Smooth muscle cell (in vitro differentiated cells): ENCODE measurements at regions not wholly inside any gene's neighbourhood (a gene's known extent, or its start where the extent isn't known, plus 50 kb on each side); places are given as distances from the start of the nearest gene placed in this dataset.

Experiments
- DNase-seq: peaks from one replicate; lab custom pipeline; 2025; ENCODE audit not compliant: unreplicated experiment; lab: John Stamatoyannopoulos, UW
- H2AFZ ChIP-seq: fragments of 200-600 bp; sonication (generic); 2 replicates; pipeline ENCODE4 v1.6.0; 2016; ENCODE audit warnings: antibody characterized with exemption, low read depth, mild to moderate bottlenecking
- H3F3A ChIP-seq: fragments of 200-600 bp; sonication (generic); 2 replicates; pipeline ENCODE4 v1.6.0; 2017; ENCODE audit warnings: antibody characterized with exemption, low read depth
- H3K27ac ChIP-seq: fragments of 200-600 bp; sonication (generic); 2 replicates; pipeline ENCODE4 v1.5.1; 2016; ENCODE audit warnings: low read depth, mild to moderate bottlenecking
- H3K27me3 ChIP-seq: fragments of 200-600 bp; sonication (generic); 2 replicates; pipeline ENCODE4 v1.6.1; 2016; ENCODE audit warnings: low read depth, mild to moderate bottlenecking
- H3K36me3 ChIP-seq: fragments of 200-600 bp; sonication (generic); 2 replicates; pipeline ENCODE4 v1.5.1; 2016; ENCODE audit warnings: low read depth
- H3K4me1 ChIP-seq: fragments of 200-600 bp; sonication (generic); 2 replicates; pipeline ENCODE4 v1.5.1; 2016; ENCODE audit warnings: low read depth
- H3K4me2 ChIP-seq: fragments of 200-600 bp; sonication (generic); 2 replicates; pipeline ENCODE4 v1.6.0; 2016; ENCODE audit warnings: mild to moderate bottlenecking
- H3K4me3 ChIP-seq: fragments of 200-600 bp; sonication (generic); 2 replicates; pipeline ENCODE4 v1.5.1; 2016; ENCODE audit warnings: mild to moderate bottlenecking
- H3K79me2 ChIP-seq: fragments of 200-600 bp; sonication (generic); 2 replicates; pipeline ENCODE4 v1.6.0; 2016; ENCODE audit warnings: low read depth, mild to moderate bottlenecking
- H3K9ac ChIP-seq: fragments of 200-600 bp; sonication (generic); 2 replicates; pipeline ENCODE4 v1.6.0; 2016; ENCODE audit warnings: low read depth
- H3K9me3 ChIP-seq: fragments of 200-600 bp; sonication (generic); replicated peaks from 2 replicates; pipeline ENCODE4 v1.5.1; 2016; ENCODE audit warnings: low read depth
- H4K20me1 ChIP-seq: fragments of 200-600 bp; sonication (generic); 2 replicates; pipeline ENCODE4 v1.6.0; 2016; ENCODE audit warnings: low read depth
- CTCF ChIP-seq: fragments of 200-600 bp; sonication (generic); IDR thresholded peaks from 2 replicates; pipeline ENCODE4 v1.5.1; 2017; ENCODE audit warnings: borderline replicate concordance, mild to moderate bottlenecking, antibody characterized with exemption; ENCODE audit not compliant: insufficient read depth, poor library complexity, severe bottlenecking
- WGBS: methylation state at CpG from one replicate; pipeline ENCODE4 v1.1.7; 2016; ENCODE audit warnings: low lambda C conversion rate; 5-methylcytosine and 5-hydroxymethylcytosine counted together

- no peak overlapping the region for H2AFZ ChIP-seq
- H3K79me2 ChIP-seq: no peaks in the 10 kb centered on the region
- H3K27me3 ChIP-seq: no peaks in the 10 kb centered on the region
- no peak for TF ChIP-seq CTCF
- peak overlapping the region; percentile 12 for H3K4me2 ChIP-seq
- peaks cover 17% of the 10 kb centered on the region for H3F3A ChIP-seq
- H3K9me3 ChIP-seq: no peaks in the 10 kb centered on the region
- DNase-seq: no peak
- peak overlapping the region; percentile 73 for H3K27ac ChIP-seq
- no peak overlapping the region for H3K4me3 ChIP-seq
- no peaks in the 10 kb centered on the region for H3K36me3 ChIP-seq
- no peaks in the 10 kb centered on the region for H4K20me1 ChIP-seq
- peaks cover 16% of the 10 kb centered on the region for H3K4me1 ChIP-seq
- H3K9ac ChIP-seq: peak overlapping the region; percentile 26
- 8% methylated on average over 5 of the region's 5 CpGs for WGBS
Observed at GRCh38 chr2:224221455-224221913, 180.4 kb downstream of the FAM124B start.

GRCh38 chr2:224220586-224221255, 181.2 kb downstream of the FAM124B start:
- H3K79me2 ChIP-seq: no peaks in the 10 kb centered on the region
- H2AFZ ChIP-seq: peak overlapping the region; percentile 16
- peak overlapping the region; percentile 47 for H3K9ac ChIP-seq
- H3K36me3 ChIP-seq: no peaks in the 10 kb centered on the region
- H3K9me3 ChIP-seq: no peaks in the 10 kb centered on the region
- 66% methylated on average over 4 of the region's 4 CpGs for WGBS
- H3K4me3 ChIP-seq: no peak overlapping the region
- H3K4me2 ChIP-seq: peak overlapping the region; percentile 5
- no peak for TF ChIP-seq CTCF
- no peaks in the 10 kb centered on the region for H4K20me1 ChIP-seq
- no peak for DNase-seq
- peak overlapping the region; percentile 73 for H3K27ac ChIP-seq
- H3K4me1 ChIP-seq: peaks cover 16% of the 10 kb centered on the region
- H3F3A ChIP-seq: peaks cover 17% of the 10 kb centered on the region
- no peaks in the 10 kb centered on the region for H3K27me3 ChIP-seq

- H3K9ac ChIP-seq: no peak overlapping the region
- H3K27me3 ChIP-seq: no peaks in the 10 kb centered on the region
- DNase-seq: no peak
- no peaks in the 10 kb centered on the region for H3K36me3 ChIP-seq
- no peaks in the 10 kb centered on the region for H4K20me1 ChIP-seq
- H3K4me3 ChIP-seq: no peak overlapping the region
- H3K27ac ChIP-seq: no peak overlapping the region
- H3K4me2 ChIP-seq: no peak overlapping the region
- peaks cover 16% of the 10 kb centered on the region for H3K4me1 ChIP-seq
- H3K79me2 ChIP-seq: no peaks in the 10 kb centered on the region
- TF ChIP-seq CTCF: no peak
- 93% methylated on average over 5 of the region's 5 CpGs for WGBS
- H2AFZ ChIP-seq: no peak overlapping the region
- H3F3A ChIP-seq: peaks cover 17% of the 10 kb centered on the region
- H3K9me3 ChIP-seq: no peaks in the 10 kb centered on the region
Observed at GRCh38 chr2:224219781-224220180, 180.7 kb upstream of the SERPINE2 start.

- Histone ChIP-seq H4K20me1 (no peaks in the 10 kb centered on the region), H3K9me3 (no peaks in the 10 kb centered on the region), H3K9ac (no peak overlapping the region), H3K27ac (peak overlapping the region; percentile 45), H3K79me2 (no peaks in the 10 kb centered on the region), H3K4me3 (no peak overlapping the region), H3K36me3 (no peaks in the 10 kb centered on the region), H2AFZ (no peak overlapping the region), H3K4me1 (peaks cover 16% of the 10 kb centered on the region), H3F3A (peaks cover 17% of the 10 kb centered on the region), H3K27me3 (no peaks in the 10 kb centered on the region), H3K4me2 (peak overlapping the region; percentile 12)
- 4% methylated on average over 3 of the region's 3 CpGs for WGBS
- no peak for DNase-seq
- no peak for TF ChIP-seq CTCF
Observed at GRCh38 chr2:224217962-224218347, 178.9 kb upstream of the SERPINE2 start.
